ENCODE measurements at regions not wholly inside any gene's neighbourhood (a gene's known extent, or its start where the extent isn't known, plus 50 kb on each side); places are given as distances from the start of the nearest gene placed in this dataset.
"Not testable (repeated sequence)": the region's sequence is repeated elsewhere in the genome, so short reads cannot be mapped to it uniquely, and the experiment has no call there.

GRCh38 chr4:31022702-31023101 is 302.5 kb downstream of the PCDH7 start:
- no peak for DNase-seq

- DNase-seq: no peak
Measured at GRCh38 chr4:31023109-31023508, 302.9 kb downstream of the PCDH7 start.

- DNase-seq: no peak
Measured at GRCh38 chr4:31023742-31024141, 303.6 kb downstream of the PCDH7 start.

GRCh38 chr4:31024781-31025180 is 304.6 kb downstream of the PCDH7 start:
- not testable (repeated sequence) for DNase-seq

- no peak for DNase-seq
Measured at GRCh38 chr4:31026256-31026655, 306.1 kb downstream of the PCDH7 start.

- no peak for DNase-seq
Measured at GRCh38 chr4:31034550-31034949, 314.4 kb downstream of the PCDH7 start.

- DNase-seq: no peak
Measured at GRCh38 chr4:31035761-31036160, 315.6 kb downstream of the PCDH7 start.

GRCh38 chr4:31037703-31038102 is 317.5 kb downstream of the PCDH7 start:
- no peak for DNase-seq

GRCh38 chr4:31039382-31039781 is 319.2 kb downstream of the PCDH7 start:
- DNase-seq: no peak

GRCh38 chr4:31040106-31040505 is 319.9 kb downstream of the PCDH7 start:
- no peak for DNase-seq

GRCh38 chr4:31041385-31041784 is 321.2 kb downstream of the PCDH7 start:
- no peak for DNase-seq

GRCh38 chr4:31041853-31042252 is 321.7 kb downstream of the PCDH7 start:
- no peak for DNase-seq

GRCh38 chr4:31043382-31044062 is 323.4 kb downstream of the PCDH7 start:
- DNase-seq: no peak

GRCh38 chr4:31045151-31045550 is 325.0 kb downstream of the PCDH7 start:
- no peak for DNase-seq

GRCh38 chr4:31045724-31046318 is 325.7 kb downstream of the PCDH7 start:
- no peak for DNase-seq

GRCh38 chr4:31051151-31051550 is 331.0 kb downstream of the PCDH7 start:
- DNase-seq: no peak

GRCh38 chr4:31051565-31051964 is 331.4 kb downstream of the PCDH7 start:
- no peak for DNase-seq

GRCh38 chr4:31052519-31052918 is 332.4 kb downstream of the PCDH7 start:
- no peak for DNase-seq

- DNase-seq: no peak
Measured at GRCh38 chr4:31053451-31053850, 333.3 kb downstream of the PCDH7 start.

GRCh38 chr4:31054295-31054694 is 334.1 kb downstream of the PCDH7 start:
- DNase-seq: no peak

GRCh38 chr4:31058656-31059055 is 338.5 kb downstream of the PCDH7 start:
- no peak for DNase-seq

- DNase-seq: no peak
Measured at GRCh38 chr4:31059753-31060522, 339.8 kb downstream of the PCDH7 start.

- DNase-seq: no peak
Measured at GRCh38 chr4:31065086-31065485, 344.9 kb downstream of the PCDH7 start.

Data from NCI-H774 (cell line).